ENCODE measurements at regions not wholly inside any gene's neighbourhood (a gene's known extent, or its start where the extent isn't known, plus 50 kb on each side); places are given as distances from the start of the nearest gene placed in this dataset.

DNA sequence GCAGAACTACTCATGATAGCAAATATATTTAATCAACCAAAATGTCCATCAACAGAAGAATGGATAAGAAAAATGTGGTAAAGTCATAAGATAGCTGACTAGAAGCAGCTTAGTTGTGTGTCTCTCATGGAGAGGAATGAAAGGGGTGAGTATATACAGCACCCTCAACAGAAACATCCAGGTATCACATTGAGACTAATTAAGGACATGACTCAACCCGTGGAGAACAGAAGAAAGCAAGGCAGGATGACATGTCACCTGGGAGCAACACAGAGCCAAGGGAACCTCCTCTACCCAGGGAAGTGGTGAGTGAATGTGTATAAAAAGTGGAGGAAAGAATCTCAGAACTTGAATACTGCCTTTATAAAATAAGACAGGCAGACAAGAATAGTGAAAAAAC lies 1695.0 kb upstream of the CELF4 start:
- TF ChIP-seq, protein P1, sequence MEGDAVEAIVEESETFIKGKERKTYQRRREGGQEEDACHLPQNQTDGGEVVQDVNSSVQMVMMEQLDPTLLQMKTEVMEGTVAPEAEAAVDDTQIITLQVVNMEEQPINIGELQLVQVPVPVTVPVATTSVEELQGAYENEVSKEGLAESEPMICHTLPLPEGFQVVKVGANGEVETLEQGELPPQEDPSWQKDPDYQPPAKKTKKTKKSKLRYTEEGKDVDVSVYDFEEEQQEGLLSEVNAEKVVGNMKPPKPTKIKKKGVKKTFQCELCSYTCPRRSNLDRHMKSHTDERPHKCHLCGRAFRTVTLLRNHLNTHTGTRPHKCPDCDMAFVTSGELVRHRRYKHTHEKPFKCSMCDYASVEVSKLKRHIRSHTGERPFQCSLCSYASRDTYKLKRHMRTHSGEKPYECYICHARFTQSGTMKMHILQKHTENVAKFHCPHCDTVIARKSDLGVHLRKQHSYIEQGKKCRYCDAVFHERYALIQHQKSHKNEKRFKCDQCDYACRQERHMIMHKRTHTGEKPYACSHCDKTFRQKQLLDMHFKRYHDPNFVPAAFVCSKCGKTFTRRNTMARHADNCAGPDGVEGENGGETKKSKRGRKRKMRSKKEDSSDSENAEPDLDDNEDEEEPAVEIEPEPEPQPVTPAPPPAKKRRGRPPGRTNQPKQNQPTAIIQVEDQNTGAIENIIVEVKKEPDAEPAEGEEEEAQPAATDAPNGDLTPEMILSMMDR (IDR thresholded peaks at IDR 0.05; ENCODE audit: control extremely low read depth in 1 of 3, insufficient read depth in 1 of 3, low read depth in 1 of 3, low read length in 3 of 3), result no peak
- TF ChIP-seq POU5F1 (IDR thresholded peaks at IDR 0.05; ENCODE audit: low read depth, low read length), result no peak
- TF ChIP-seq EZH2 (IDR thresholded peaks at IDR 0.05; ENCODE audit: low read depth, low read length, severe bottlenecking), result no peak
- TF ChIP-seq EP300 (IDR thresholded peaks at IDR 0.05; ENCODE audit: borderline replicate concordance in 1 of 2, low read depth in 2 of 2, low read length in 2 of 2), result no peak
- TF ChIP-seq, protein P2, sequence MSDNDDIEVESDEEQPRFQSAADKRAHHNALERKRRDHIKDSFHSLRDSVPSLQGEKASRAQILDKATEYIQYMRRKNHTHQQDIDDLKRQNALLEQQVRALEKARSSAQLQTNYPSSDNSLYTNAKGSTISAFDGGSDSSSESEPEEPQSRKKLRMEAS (IDR thresholded peaks at IDR 0.05), result no peak
- TF ChIP-seq SUZ12 (IDR thresholded peaks at IDR 0.05; ENCODE audit: low read length), result no peak
- TF ChIP-seq YY1 (IDR thresholded peaks at IDR 0.05; ENCODE audit: low read depth, low read length), result no peak
- TF ChIP-seq RFX5 (IDR thresholded peaks at IDR 0.05; ENCODE audit: borderline replicate concordance, low read depth, low read length), result no peak
- no peak for TF ChIP-seq ZNF274 (IDR thresholded peaks at IDR 0.05; ENCODE audit: borderline replicate concordance, extremely low read depth, low read length)
- TF ChIP-seq SP1 (IDR thresholded peaks at IDR 0.05; ENCODE audit: low read depth, low read length), result no peak
- TF ChIP-seq, protein P3, sequence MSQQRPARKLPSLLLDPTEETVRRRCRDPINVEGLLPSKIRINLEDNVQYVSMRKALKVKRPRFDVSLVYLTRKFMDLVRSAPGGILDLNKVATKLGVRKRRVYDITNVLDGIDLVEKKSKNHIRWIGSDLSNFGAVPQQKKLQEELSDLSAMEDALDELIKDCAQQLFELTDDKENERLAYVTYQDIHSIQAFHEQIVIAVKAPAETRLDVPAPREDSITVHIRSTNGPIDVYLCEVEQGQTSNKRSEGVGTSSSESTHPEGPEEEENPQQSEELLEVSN (IDR thresholded peaks at IDR 0.05), result no peak

Measured in H1 (cell line).